ENCODE measurements at regions not wholly inside any gene's neighbourhood (a gene's known extent, or its start where the extent isn't known, plus 50 kb on each side); places are given as distances from the start of the nearest gene placed in this dataset.

- TF ChIP-seq EZH2 (IDR thresholded peaks at IDR 0.05; ENCODE audit: low read length, missing control alignments), result no peak
- TF ChIP-seq, protein P1, sequence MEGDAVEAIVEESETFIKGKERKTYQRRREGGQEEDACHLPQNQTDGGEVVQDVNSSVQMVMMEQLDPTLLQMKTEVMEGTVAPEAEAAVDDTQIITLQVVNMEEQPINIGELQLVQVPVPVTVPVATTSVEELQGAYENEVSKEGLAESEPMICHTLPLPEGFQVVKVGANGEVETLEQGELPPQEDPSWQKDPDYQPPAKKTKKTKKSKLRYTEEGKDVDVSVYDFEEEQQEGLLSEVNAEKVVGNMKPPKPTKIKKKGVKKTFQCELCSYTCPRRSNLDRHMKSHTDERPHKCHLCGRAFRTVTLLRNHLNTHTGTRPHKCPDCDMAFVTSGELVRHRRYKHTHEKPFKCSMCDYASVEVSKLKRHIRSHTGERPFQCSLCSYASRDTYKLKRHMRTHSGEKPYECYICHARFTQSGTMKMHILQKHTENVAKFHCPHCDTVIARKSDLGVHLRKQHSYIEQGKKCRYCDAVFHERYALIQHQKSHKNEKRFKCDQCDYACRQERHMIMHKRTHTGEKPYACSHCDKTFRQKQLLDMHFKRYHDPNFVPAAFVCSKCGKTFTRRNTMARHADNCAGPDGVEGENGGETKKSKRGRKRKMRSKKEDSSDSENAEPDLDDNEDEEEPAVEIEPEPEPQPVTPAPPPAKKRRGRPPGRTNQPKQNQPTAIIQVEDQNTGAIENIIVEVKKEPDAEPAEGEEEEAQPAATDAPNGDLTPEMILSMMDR (conservative IDR thresholded peaks at IDR 0.05 in 1 of 2, IDR thresholded peaks at IDR 0.05 in 1 of 2; ENCODE audit: low read depth in 1 of 2, low read length in 2 of 2), result no peak
- Histone ChIP-seq H3K79me2 (ENCODE audit: control insufficient read depth, insufficient read depth, low read length) (no peaks in the 10 kb centered on the region), H3K27ac (ENCODE audit: insufficient read depth, low read length) (no peak overlapping the region)
These were observed 773.0 kb downstream of the MTRR start for GRCh38 chr5:8641786-8642505.

GRCh38 chr5:8644377-8644776 lies 775.4 kb downstream of the MTRR start:
- Histone ChIP-seq H3K27me3 (ENCODE audit: control insufficient read depth, insufficient read depth, low read length) (no peaks in the 10 kb centered on the region), H2AFZ (ENCODE audit: low read length) (no peak overlapping the region), H3K4me3 (replicated peaks in 1 of 4; ENCODE audit: control extremely low read depth in 1 of 4, insufficient read depth in 1 of 4, low read depth in 3 of 4, low read length in 4 of 4) (no peak overlapping the region), H3K9ac (ENCODE audit: insufficient read depth, low read length) (no peak overlapping the region), H4K20me1 (ENCODE audit: control insufficient read depth, extremely low read depth, insufficient read depth, low read length) (no peaks in the 10 kb centered on the region), H3K9me3 (ENCODE audit: control insufficient read depth, insufficient read depth, low read depth, low read length) (no peaks in the 10 kb centered on the region), H3K36me3 (ENCODE audit: control insufficient read depth, insufficient read depth, low read length) (no peaks in the 10 kb centered on the region), H3K79me2 (ENCODE audit: control insufficient read depth, insufficient read depth, low read length) (no peaks in the 10 kb centered on the region), H3K27ac (ENCODE audit: insufficient read depth, low read length) (no peak overlapping the region), H3K4me2 (ENCODE audit: extremely low read depth, insufficient read depth, low read length) (no peak overlapping the region), H3K4me1 (ENCODE audit: control insufficient read depth, extremely low read depth, insufficient read depth, low read length) (no peaks in the 10 kb centered on the region)
- DNase-seq (ENCODE audit: low read depth in 2 of 2), result no peak
- no peak for TF ChIP-seq EZH2 (IDR thresholded peaks at IDR 0.05; ENCODE audit: low read length, missing control alignments)
- TF ChIP-seq, protein P1 (conservative IDR thresholded peaks at IDR 0.05 in 1 of 2, IDR thresholded peaks at IDR 0.05 in 1 of 2; ENCODE audit: low read depth in 1 of 2, low read length in 2 of 2), result no peak

More at GRCh38 chr5:8641786-8642505, 773.0 kb downstream of the MTRR start:
- Histone ChIP-seq H3K4me2 (ENCODE audit: extremely low read depth, insufficient read depth, low read length) (no peak overlapping the region), H3K27me3 (ENCODE audit: control insufficient read depth, insufficient read depth, low read length) (no peaks in the 10 kb centered on the region), H3K9ac (ENCODE audit: insufficient read depth, low read length) (no peak overlapping the region), H4K20me1 (ENCODE audit: control insufficient read depth, extremely low read depth, insufficient read depth, low read length) (no peaks in the 10 kb centered on the region), H3K36me3 (ENCODE audit: control insufficient read depth, insufficient read depth, low read length) (no peaks in the 10 kb centered on the region), H3K4me3 (replicated peaks in 1 of 4; ENCODE audit: control extremely low read depth in 1 of 4, insufficient read depth in 1 of 4, low read depth in 3 of 4, low read length in 4 of 4) (no peak overlapping the region), H3K9me3 (ENCODE audit: control insufficient read depth, insufficient read depth, low read depth, low read length) (no peaks in the 10 kb centered on the region), H3K4me1 (ENCODE audit: control insufficient read depth, extremely low read depth, insufficient read depth, low read length) (no peaks in the 10 kb centered on the region), H2AFZ (ENCODE audit: low read length) (no peak overlapping the region)
- DNase-seq (ENCODE audit: low read depth in 2 of 2), result no peak

DNA sequence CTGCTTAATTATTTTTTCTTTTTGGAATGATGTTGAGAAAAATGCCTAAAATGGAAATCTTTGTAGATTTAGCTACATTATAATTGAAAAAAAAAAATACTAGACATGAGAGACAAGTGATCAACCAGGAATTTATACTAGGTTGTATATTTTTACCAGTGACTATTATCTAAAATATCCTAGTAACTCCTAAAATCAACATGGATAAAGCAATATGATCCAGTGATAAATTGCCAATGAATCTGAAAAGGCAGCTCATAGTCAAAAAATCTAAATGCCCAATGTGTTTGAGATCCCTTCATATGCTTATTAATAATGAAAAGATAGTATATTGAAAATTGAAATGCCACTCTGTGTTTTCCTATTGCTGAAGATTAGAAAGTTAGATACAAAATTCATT lies 778.2 kb downstream of the MTRR start:
- Histone ChIP-seq H3K27ac (ENCODE audit: insufficient read depth, low read length) (no peak overlapping the region), H3K4me2 (ENCODE audit: extremely low read depth, insufficient read depth, low read length) (no peak overlapping the region), H3K4me3 (replicated peaks in 1 of 4; ENCODE audit: control extremely low read depth in 1 of 4, insufficient read depth in 1 of 4, low read depth in 3 of 4, low read length in 4 of 4) (no peak overlapping the region), H2AFZ (ENCODE audit: low read length) (no peak overlapping the region), H3K9ac (ENCODE audit: insufficient read depth, low read length) (no peak overlapping the region), H3K36me3 (ENCODE audit: control insufficient read depth, insufficient read depth, low read length) (no peaks in the 10 kb centered on the region), H3K4me1 (ENCODE audit: control insufficient read depth, extremely low read depth, insufficient read depth, low read length) (no peaks in the 10 kb centered on the region), H4K20me1 (ENCODE audit: control insufficient read depth, extremely low read depth, insufficient read depth, low read length) (no peaks in the 10 kb centered on the region), H3K27me3 (ENCODE audit: control insufficient read depth, insufficient read depth, low read length) (no peaks in the 10 kb centered on the region), H3K79me2 (ENCODE audit: control insufficient read depth, insufficient read depth, low read length) (no peaks in the 10 kb centered on the region), H3K9me3 (ENCODE audit: control insufficient read depth, insufficient read depth, low read depth, low read length) (no peaks in the 10 kb centered on the region)
- DNase-seq (ENCODE audit: low read depth in 2 of 2), result no peak
- no peak for TF ChIP-seq EZH2 (IDR thresholded peaks at IDR 0.05; ENCODE audit: low read length, missing control alignments)
- TF ChIP-seq, protein P1 (conservative IDR thresholded peaks at IDR 0.05 in 1 of 2, IDR thresholded peaks at IDR 0.05 in 1 of 2; ENCODE audit: low read depth in 1 of 2, low read length in 2 of 2), result no peak

Measured in fibroblast of lung (primary cell).